ENCODE measurements at regions not wholly inside any gene's neighbourhood (a gene's known extent, or its start where the extent isn't known, plus 50 kb on each side); places are given as distances from the start of the nearest gene placed in this dataset.

DNA sequence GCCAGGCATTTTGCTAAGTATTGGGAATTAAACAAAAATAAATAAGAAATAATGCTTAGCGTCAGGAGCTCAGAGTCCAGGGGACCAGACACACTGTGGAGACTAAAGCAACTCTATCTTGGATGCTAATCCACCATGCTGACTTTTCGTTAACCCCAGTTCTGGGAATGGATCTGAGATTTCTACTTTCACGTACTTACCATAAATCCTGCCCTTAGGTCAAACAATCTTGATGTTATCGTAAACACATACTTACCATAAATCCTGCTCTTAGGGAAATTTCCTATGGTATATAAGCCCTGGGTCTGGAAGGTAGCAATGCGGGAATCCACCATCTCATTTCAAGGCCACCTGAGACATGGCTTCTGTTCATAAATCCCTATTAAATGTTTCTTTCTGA is 204.5 kb upstream of the IGFBP7 start:
- TF ChIP-seq CTCF (IDR thresholded peaks at IDR 0.05) (no peak), POLR2A (IDR thresholded peaks at IDR 0.05) (no peak)

Measured in suprapubic skin (tissue), 3 donors.